ENCODE measurements at regions not wholly inside any gene's neighbourhood (a gene's known extent, or its start where the extent isn't known, plus 50 kb on each side); places are given as distances from the start of the nearest gene placed in this dataset.

DNA sequence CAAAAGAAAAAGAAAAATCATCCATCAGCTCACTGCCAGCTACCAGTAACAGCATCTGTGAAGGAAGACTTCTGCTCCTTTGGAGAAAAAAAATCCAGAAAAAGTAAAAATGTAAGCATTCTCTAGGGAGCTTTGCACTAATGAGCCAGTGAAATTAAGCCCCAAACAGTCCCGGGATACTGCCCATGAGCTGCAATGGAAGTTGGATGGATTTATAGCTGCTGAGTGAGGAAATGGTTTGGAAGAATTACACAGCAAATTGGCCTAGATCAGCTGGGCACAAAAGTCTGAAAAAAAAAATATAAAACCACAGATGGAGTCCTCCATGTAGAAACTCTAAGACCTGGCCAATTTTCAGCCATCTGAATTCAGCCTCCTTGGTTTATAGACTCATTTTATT is 462.9 kb upstream of the USP15 start:
- no peak overlapping the region for H3K9ac ChIP-seq (ENCODE audit: low read depth in 1 of 2, low read length in 2 of 2)
- no peaks in the 10 kb centered on the region for H3K27me3 ChIP-seq (ENCODE audit: control insufficient read depth in 4 of 4, insufficient read depth in 4 of 4, low read length in 3 of 4)
- WGBS, result 68% methylated on average over 1 of the region's 1 CpG
- H3K27ac ChIP-seq (ENCODE audit: low read depth in 1 of 2, low read length in 2 of 2), result no peak overlapping the region
- no peak for DNase-seq (ENCODE audit: low spot score)
- no peaks in the 10 kb centered on the region for H3K36me3 ChIP-seq (ENCODE audit: control insufficient read depth in 4 of 4, insufficient read depth in 3 of 4, low read depth in 1 of 4, low read length in 3 of 4)
- TF ChIP-seq FOXA2 (IDR thresholded peaks at IDR 0.05), result no peak
- no peak for TF ChIP-seq RAD21 (IDR thresholded peaks at IDR 0.05)
- no peak for TF ChIP-seq NR2F2 (IDR thresholded peaks at IDR 0.05)
- H3K9me3 ChIP-seq (ENCODE audit: control insufficient read depth in 4 of 4, low read length in 3 of 4), result no peaks in the 10 kb centered on the region
- no peaks in the 10 kb centered on the region for H3K4me1 ChIP-seq (ENCODE audit: control insufficient read depth in 4 of 4, insufficient read depth in 4 of 4, low read length in 3 of 4)
- no peak overlapping the region for H3K4me3 ChIP-seq (ENCODE audit: low read depth in 1 of 3, low read length in 3 of 3)

DNA sequence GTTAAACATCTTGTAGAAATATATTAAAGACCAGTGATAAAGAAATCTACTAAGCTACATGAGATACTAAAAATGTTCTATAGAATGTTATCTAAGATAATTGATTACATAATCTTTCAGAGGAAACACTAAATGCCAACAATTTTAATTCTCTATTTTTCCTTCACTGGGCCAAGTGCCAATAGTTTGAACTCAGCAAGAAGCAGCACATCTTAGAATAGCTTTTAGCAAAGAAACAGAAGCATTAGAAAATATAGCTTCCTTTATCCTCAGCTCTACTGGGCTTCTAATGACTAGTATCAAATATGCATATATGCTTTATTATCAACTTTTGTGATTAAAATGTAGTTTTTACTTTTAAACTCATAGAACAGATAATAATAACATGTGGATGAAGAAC is 461.4 kb upstream of the USP15 start:
- Histone ChIP-seq H3K4me3 (ENCODE audit: low read depth in 1 of 3, low read length in 3 of 3) (no peak overlapping the region), H3K36me3 (ENCODE audit: control insufficient read depth in 4 of 4, insufficient read depth in 3 of 4, low read depth in 1 of 4, low read length in 3 of 4) (no peaks in the 10 kb centered on the region), H3K4me1 (ENCODE audit: control insufficient read depth in 4 of 4, insufficient read depth in 4 of 4, low read length in 3 of 4) (no peaks in the 10 kb centered on the region), H3K9me3 (ENCODE audit: control insufficient read depth in 4 of 4, low read length in 3 of 4) (no peaks in the 10 kb centered on the region), H3K9ac (ENCODE audit: low read depth in 1 of 2, low read length in 2 of 2) (no peak overlapping the region), H3K27ac (ENCODE audit: low read depth in 1 of 2, low read length in 2 of 2) (no peak overlapping the region), H3K27me3 (ENCODE audit: control insufficient read depth in 4 of 4, insufficient read depth in 4 of 4, low read length in 3 of 4) (no peaks in the 10 kb centered on the region)
- TF ChIP-seq GABPA (IDR thresholded peaks at IDR 0.05 in 1 of 2, conservative IDR thresholded peaks at IDR 0.05 in 1 of 2) (no peak), RAD21 (IDR thresholded peaks at IDR 0.05) (no peak), NR2F2 (IDR thresholded peaks at IDR 0.05) (no peak), EGR1 (IDR thresholded peaks at IDR 0.05; ENCODE audit: low read depth in 2 of 2) (no peak), SP1 (IDR thresholded peaks at IDR 0.05) (no peak), JUND (IDR thresholded peaks at IDR 0.05) (no peak), TAF1 (conservative IDR thresholded peaks at IDR 0.05) (no peak), FOXA1 (IDR thresholded peaks at IDR 0.05) (no peak), RXRA (IDR thresholded peaks at IDR 0.05) (no peak), HNF4G (IDR thresholded peaks at IDR 0.05) (no peak)
- TF ChIP-seq, protein P1, sequence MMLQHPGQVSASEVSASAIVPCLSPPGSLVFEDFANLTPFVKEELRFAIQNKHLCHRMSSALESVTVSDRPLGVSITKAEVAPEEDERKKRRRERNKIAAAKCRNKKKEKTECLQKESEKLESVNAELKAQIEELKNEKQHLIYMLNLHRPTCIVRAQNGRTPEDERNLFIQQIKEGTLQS (IDR thresholded peaks at IDR 0.05), result no peak
- TF ChIP-seq, protein P2, sequence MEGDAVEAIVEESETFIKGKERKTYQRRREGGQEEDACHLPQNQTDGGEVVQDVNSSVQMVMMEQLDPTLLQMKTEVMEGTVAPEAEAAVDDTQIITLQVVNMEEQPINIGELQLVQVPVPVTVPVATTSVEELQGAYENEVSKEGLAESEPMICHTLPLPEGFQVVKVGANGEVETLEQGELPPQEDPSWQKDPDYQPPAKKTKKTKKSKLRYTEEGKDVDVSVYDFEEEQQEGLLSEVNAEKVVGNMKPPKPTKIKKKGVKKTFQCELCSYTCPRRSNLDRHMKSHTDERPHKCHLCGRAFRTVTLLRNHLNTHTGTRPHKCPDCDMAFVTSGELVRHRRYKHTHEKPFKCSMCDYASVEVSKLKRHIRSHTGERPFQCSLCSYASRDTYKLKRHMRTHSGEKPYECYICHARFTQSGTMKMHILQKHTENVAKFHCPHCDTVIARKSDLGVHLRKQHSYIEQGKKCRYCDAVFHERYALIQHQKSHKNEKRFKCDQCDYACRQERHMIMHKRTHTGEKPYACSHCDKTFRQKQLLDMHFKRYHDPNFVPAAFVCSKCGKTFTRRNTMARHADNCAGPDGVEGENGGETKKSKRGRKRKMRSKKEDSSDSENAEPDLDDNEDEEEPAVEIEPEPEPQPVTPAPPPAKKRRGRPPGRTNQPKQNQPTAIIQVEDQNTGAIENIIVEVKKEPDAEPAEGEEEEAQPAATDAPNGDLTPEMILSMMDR (IDR thresholded peaks at IDR 0.05; ENCODE audit: low read depth, low read length, missing input control), result no peak
- TF ChIP-seq, protein P3, sequence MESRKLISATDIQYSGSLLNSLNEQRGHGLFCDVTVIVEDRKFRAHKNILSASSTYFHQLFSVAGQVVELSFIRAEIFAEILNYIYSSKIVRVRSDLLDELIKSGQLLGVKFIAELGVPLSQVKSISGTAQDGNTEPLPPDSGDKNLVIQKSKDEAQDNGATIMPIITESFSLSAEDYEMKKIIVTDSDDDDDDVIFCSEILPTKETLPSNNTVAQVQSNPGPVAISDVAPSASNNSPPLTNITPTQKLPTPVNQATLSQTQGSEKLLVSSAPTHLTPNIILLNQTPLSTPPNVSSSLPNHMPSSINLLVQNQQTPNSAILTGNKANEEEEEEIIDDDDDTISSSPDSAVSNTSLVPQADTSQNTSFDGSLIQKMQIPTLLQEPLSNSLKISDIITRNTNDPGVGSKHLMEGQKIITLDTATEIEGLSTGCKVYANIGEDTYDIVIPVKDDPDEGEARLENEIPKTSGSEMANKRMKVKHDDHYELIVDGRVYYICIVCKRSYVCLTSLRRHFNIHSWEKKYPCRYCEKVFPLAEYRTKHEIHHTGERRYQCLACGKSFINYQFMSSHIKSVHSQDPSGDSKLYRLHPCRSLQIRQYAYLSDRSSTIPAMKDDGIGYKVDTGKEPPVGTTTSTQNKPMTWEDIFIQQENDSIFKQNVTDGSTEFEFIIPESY (IDR thresholded peaks at IDR 0.05), result no peak
- TF ChIP-seq, protein P4, sequence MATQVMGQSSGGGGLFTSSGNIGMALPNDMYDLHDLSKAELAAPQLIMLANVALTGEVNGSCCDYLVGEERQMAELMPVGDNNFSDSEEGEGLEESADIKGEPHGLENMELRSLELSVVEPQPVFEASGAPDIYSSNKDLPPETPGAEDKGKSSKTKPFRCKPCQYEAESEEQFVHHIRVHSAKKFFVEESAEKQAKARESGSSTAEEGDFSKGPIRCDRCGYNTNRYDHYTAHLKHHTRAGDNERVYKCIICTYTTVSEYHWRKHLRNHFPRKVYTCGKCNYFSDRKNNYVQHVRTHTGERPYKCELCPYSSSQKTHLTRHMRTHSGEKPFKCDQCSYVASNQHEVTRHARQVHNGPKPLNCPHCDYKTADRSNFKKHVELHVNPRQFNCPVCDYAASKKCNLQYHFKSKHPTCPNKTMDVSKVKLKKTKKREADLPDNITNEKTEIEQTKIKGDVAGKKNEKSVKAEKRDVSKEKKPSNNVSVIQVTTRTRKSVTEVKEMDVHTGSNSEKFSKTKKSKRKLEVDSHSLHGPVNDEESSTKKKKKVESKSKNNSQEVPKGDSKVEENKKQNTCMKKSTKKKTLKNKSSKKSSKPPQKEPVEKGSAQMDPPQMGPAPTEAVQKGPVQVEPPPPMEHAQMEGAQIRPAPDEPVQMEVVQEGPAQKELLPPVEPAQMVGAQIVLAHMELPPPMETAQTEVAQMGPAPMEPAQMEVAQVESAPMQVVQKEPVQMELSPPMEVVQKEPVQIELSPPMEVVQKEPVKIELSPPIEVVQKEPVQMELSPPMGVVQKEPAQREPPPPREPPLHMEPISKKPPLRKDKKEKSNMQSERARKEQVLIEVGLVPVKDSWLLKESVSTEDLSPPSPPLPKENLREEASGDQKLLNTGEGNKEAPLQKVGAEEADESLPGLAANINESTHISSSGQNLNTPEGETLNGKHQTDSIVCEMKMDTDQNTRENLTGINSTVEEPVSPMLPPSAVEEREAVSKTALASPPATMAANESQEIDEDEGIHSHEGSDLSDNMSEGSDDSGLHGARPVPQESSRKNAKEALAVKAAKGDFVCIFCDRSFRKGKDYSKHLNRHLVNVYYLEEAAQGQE (IDR thresholded peaks at IDR 0.05), result no peak
- DNase-seq (ENCODE audit: low spot score), result no peak
